KMS-11 (cell line): ENCODE measurements at regions not wholly inside any gene's neighbourhood (a gene's known extent, or its start where the extent isn't known, plus 50 kb on each side); places are given as distances from the start of the nearest gene placed in this dataset.
A peak's percentile ranks its signal among the peaks of the same experiment; 100 is the strongest.

Experiments
- H2AFZ ChIP-seq: fragments of 200-600 bp; sonication (generic); 2 replicates; pipeline ENCODE4 v1.6.1; 2016; ENCODE audit warnings: antibody characterized with exemption, mixed run types, low read depth
- H3K27ac ChIP-seq: fragments of 200-600 bp; sonication (generic); 2 replicates; pipeline ENCODE4 v1.6.1; 2016; ENCODE audit warnings: mild to moderate bottlenecking, mixed run types
- H3K27me3 ChIP-seq: fragments of 200-600 bp; sonication (generic); 2 replicates; pipeline ENCODE4 v1.6.1; 2017; ENCODE audit warnings: mild to moderate bottlenecking, low read depth, mixed run types, moderate library complexity; ENCODE audit not compliant: insufficient read depth
- H3K36me3 ChIP-seq: fragments of 200-600 bp; sonication (generic); 2 replicates; pipeline ENCODE4 v1.6.1; 2017; ENCODE audit warnings: mild to moderate bottlenecking, mixed run types; ENCODE audit not compliant: insufficient read depth
- H3K4me1 ChIP-seq: fragments of 200-600 bp; sonication (generic); 2 replicates; pipeline ENCODE4 v1.6.1; 2016; ENCODE audit warnings: mild to moderate bottlenecking, low read depth, mixed run types; ENCODE audit not compliant: poor library complexity, severe bottlenecking
- H3K4me2 ChIP-seq: fragments of 200-600 bp; sonication (generic); 2 replicates; pipeline ENCODE4 v1.7.0; 2016; ENCODE audit warnings: mild to moderate bottlenecking, mixed run types
- H3K4me3 ChIP-seq: fragments of 200-600 bp; sonication (generic); IDR thresholded peaks from 2 replicates; pipeline ENCODE4 v1.6.1; 2017; ENCODE audit warnings: low read depth, low read length, mixed read lengths; ENCODE audit not compliant: insufficient read depth
- H3K79me2 ChIP-seq: fragments of 200-600 bp; sonication (generic); 2 replicates; pipeline ENCODE4 v1.6.1; 2016; ENCODE audit warnings: low read depth, mixed run types; ENCODE audit not compliant: insufficient read depth
- H3K9ac ChIP-seq: fragments of 200-600 bp; sonication (generic); 2 replicates; pipeline ENCODE4 v1.6.1; 2016; ENCODE audit warnings: mild to moderate bottlenecking, mixed run types
- H4K20me1 ChIP-seq: fragments of 200-600 bp; sonication (generic); 2 replicates; pipeline ENCODE4 v1.6.1; 2016; ENCODE audit warnings: mild to moderate bottlenecking, mixed run types; ENCODE audit not compliant: insufficient read depth
- TF ChIP-seq, protein P1 (sequence below): fragments of 200-600 bp; sonication (generic); conservative IDR thresholded peaks from 2 replicates; pipeline ENCODE4 v1.6.1; 2017; ENCODE audit warnings: low read depth, mild to moderate bottlenecking, antibody characterized with exemption, low read length, moderate library complexity, mixed read lengths

DNA sequence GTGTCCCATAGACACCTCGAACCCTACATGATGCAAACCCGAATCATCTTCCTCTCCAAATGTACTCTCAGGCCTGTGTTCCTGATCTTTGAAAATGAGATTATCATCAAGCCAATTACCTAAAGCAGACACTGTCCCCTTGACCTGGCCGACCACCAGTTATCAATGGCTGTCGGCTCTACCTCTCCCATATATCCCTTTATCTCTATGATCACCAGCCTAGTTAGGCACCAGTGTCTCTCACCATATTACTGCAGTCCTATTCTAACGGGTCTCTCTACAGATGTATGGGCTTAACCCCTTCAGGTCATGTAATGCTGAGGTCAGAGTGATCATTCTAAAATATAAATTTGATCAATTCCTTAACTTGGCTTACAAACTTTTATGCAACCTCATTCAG is 234.9 kb upstream of the MARCKS start:
- no peak overlapping the region for H3K9ac ChIP-seq
- TF ChIP-seq, protein P1, sequence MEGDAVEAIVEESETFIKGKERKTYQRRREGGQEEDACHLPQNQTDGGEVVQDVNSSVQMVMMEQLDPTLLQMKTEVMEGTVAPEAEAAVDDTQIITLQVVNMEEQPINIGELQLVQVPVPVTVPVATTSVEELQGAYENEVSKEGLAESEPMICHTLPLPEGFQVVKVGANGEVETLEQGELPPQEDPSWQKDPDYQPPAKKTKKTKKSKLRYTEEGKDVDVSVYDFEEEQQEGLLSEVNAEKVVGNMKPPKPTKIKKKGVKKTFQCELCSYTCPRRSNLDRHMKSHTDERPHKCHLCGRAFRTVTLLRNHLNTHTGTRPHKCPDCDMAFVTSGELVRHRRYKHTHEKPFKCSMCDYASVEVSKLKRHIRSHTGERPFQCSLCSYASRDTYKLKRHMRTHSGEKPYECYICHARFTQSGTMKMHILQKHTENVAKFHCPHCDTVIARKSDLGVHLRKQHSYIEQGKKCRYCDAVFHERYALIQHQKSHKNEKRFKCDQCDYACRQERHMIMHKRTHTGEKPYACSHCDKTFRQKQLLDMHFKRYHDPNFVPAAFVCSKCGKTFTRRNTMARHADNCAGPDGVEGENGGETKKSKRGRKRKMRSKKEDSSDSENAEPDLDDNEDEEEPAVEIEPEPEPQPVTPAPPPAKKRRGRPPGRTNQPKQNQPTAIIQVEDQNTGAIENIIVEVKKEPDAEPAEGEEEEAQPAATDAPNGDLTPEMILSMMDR, result no peak
- no peak overlapping the region for H3K4me2 ChIP-seq
- no peaks in the 10 kb centered on the region for H3K79me2 ChIP-seq
- H4K20me1 ChIP-seq, result no peaks in the 10 kb centered on the region
- no peak overlapping the region for H3K4me3 ChIP-seq
- peaks cover 17% of the 10 kb centered on the region for H3K4me1 ChIP-seq
- H3K27ac ChIP-seq, result no peak overlapping the region
- no peaks in the 10 kb centered on the region for H3K27me3 ChIP-seq
- H3K36me3 ChIP-seq, result no peaks in the 10 kb centered on the region
- no peak overlapping the region for H2AFZ ChIP-seq

DNA sequence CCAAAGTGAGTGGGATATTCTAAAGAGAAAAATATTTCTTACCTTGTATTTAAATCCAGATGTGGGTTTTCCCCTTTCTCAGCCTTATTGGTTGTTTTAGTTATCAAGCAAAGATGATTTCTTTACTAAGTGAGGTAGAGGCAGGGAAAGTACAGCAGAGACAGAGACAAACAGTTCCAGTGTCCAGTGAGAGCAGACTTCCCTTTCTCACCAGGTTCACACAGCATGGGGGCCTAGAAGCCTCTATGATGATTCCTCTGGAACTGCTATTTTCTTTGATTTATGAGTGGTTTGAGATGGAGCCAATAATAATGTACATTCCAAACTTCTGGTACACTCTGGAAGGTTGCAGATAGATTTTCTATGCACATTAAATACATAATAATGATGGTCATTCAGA is 234.0 kb upstream of the MARCKS start:
- TF ChIP-seq, protein P1, result no peak
- no peaks in the 10 kb centered on the region for H3K79me2 ChIP-seq
- no peaks in the 10 kb centered on the region for H3K27me3 ChIP-seq
- no peak overlapping the region for H3K4me2 ChIP-seq
- H3K27ac ChIP-seq, result no peak overlapping the region
- H3K4me3 ChIP-seq, result no peak overlapping the region
- H4K20me1 ChIP-seq, result no peaks in the 10 kb centered on the region
- H2AFZ ChIP-seq, result no peak overlapping the region
- H3K4me1 ChIP-seq, result peaks cover 20% of the 10 kb centered on the region
- no peak overlapping the region for H3K9ac ChIP-seq
- no peaks in the 10 kb centered on the region for H3K36me3 ChIP-seq

DNA sequence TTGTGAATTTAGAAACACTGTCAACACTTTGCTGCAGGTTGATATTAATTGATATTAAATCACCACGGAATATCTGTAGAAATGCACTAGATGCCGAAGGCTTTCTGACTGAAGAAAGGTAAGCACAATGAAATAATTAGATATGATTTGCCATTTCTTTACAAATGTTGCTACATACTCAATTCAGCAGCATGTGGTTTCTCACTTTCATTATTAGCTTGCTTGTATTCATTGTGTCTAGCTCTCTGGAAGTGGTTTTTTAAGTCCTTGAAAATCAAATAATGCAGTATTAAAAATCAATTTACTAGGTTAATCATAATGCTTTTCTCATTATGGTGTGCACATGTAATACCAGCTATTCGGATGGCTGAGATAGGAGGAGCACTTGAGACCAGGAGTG is 231.3 kb upstream of the MARCKS start:
- H3K9ac ChIP-seq, result no peak overlapping the region; the same call in 1 of the 2 replicates

DNA sequence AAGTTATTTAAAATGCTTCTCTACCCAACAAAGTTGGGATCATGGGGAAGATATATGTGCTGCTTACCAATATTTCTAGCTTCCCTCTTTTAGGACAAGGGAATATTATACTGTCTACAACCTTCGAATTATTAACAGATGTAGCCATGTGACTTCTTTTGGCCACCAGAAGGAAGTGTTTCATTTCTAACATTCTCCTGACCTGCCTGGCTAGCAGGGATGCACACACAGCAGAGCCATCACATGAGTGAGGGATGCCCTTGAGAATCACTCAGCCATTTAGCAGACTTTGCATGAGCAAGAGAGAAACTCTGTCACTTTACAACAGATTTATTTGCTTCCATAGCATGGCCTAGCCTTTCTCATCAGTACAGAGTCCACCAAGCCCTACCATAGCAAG is 230.7 kb upstream of the MARCKS start:
- Histone ChIP-seq H3K4me2 (peak overlapping the region; percentile 57), H3K36me3 (no peaks in the 10 kb centered on the region), H3K79me2 (no peaks in the 10 kb centered on the region), H2AFZ (no peak overlapping the region), H3K4me3 (no peak overlapping the region), H3K27ac (no peak overlapping the region), H3K27me3 (no peaks in the 10 kb centered on the region), H3K9ac (no peak overlapping the region), H4K20me1 (no peaks in the 10 kb centered on the region), H3K4me1 (peaks cover 52% of the 10 kb centered on the region)
- TF ChIP-seq, protein P1, result no peak

More for the DNA sequence above, 231.3 kb upstream of the MARCKS start:
- peak overlapping the region; percentile 10; the same call in 1 of the 2 replicates for H2AFZ ChIP-seq
- no peaks in the 10 kb centered on the region for H4K20me1 ChIP-seq
- H3K36me3 ChIP-seq, result no peaks in the 10 kb centered on the region
- no peaks in the 10 kb centered on the region for H3K79me2 ChIP-seq
- TF ChIP-seq, protein P1, result no peak
- H3K27ac ChIP-seq, result no peak overlapping the region; the same call in 1 of the 2 replicates
- H3K4me1 ChIP-seq, result peaks cover 47% of the 10 kb centered on the region
- no peaks in the 10 kb centered on the region for H3K27me3 ChIP-seq
- no peak overlapping the region for H3K4me3 ChIP-seq
- peak overlapping the region; percentile 57 for H3K4me2 ChIP-seq
